ENCODE measurements at regions not wholly inside any gene's neighbourhood (a gene's known extent, or its start where the extent isn't known, plus 50 kb on each side); places are given as distances from the start of the nearest gene placed in this dataset.
A peak's percentile ranks its signal among the peaks of the same experiment; 100 is the strongest.

GRCh38 chr10:25713894-25714240 is 220.2 kb upstream of the MYO3A start:
- in situ Hi-C loops (cut with MboI; ENCODE audit: low sequenced_read_pairs in 4 of 4) = loop anchor here in 1 of 4 donors (25.0 kb wide), 1 partner anchor 602 kb away; no protein-coding TSS in a partner anchor
- ATAC-seq (no peak), DNase-seq (no peak)
- no peak overlapping the region for H3K27ac ChIP-seq
- no peak overlapping the region for H3K4me3 ChIP-seq
- H3K4me1 ChIP-seq = no peaks in the 10 kb centered on the region
- no peaks in the 10 kb centered on the region for H3K27me3 ChIP-seq
- TF ChIP-seq POLR2A (IDR thresholded peaks at IDR 0.05) = no peak
- no peak for TF ChIP-seq CTCF (IDR thresholded peaks at IDR 0.05 in 4 of 5, conservative IDR thresholded peaks at IDR 0.05 in 1 of 5)
- no peaks in the 10 kb centered on the region for H3K36me3 ChIP-seq
- H3K9me3 ChIP-seq = no peaks in the 10 kb centered on the region
- intact Hi-C loops (cut with DNase I; ENCODE audit: low total_unique reads) = loop anchor here (10.0 kb wide), 1 partner anchor 599 kb away; no protein-coding TSS in a partner anchor

- intact Hi-C loops (cut with DNase I; ENCODE audit: low total_unique reads) (no loop called here), in situ Hi-C loops (cut with MboI; ENCODE audit: low sequenced_read_pairs in 4 of 4) (loop anchor here in 1 of 4 donors (25.0 kb wide), 1 partner anchor 612 kb away; no protein-coding TSS in a partner anchor)
- no peaks in the 10 kb centered on the region for H3K27me3 ChIP-seq
Observed at GRCh38 chr10:25724241-25724640, 209.8 kb upstream of the MYO3A start.

GRCh38 chr10:25725917-25726716 is 207.9 kb upstream of the MYO3A start:
- ATAC-seq (no peak), DNase-seq (no peak)
- in situ Hi-C loops (cut with MboI; ENCODE audit: low sequenced_read_pairs in 4 of 4) = no loop called here
- H3K4me1 ChIP-seq = no peaks in the 10 kb centered on the region
- H3K27ac ChIP-seq = no peak overlapping the region
- no peaks in the 10 kb centered on the region for H3K36me3 ChIP-seq
- H3K4me3 ChIP-seq = no peak overlapping the region
- no peaks in the 10 kb centered on the region for H3K27me3 ChIP-seq
- peak in 2 of 5 experiments; percentile 45 to 61 for TF ChIP-seq CTCF (IDR thresholded peaks at IDR 0.05 in 4 of 5, conservative IDR thresholded peaks at IDR 0.05 in 1 of 5)
- TF ChIP-seq POLR2A (IDR thresholded peaks at IDR 0.05) = no peak
- intact Hi-C loops (cut with DNase I; ENCODE audit: low total_unique reads) = no loop called here
- no peaks in the 10 kb centered on the region for H3K9me3 ChIP-seq

More at GRCh38 chr10:25724241-25724640, 209.8 kb upstream of the MYO3A start:
- DNase-seq = no peak
- no peaks in the 10 kb centered on the region for H3K4me1 ChIP-seq
- ATAC-seq = no peak
- TF ChIP-seq CTCF (IDR thresholded peaks at IDR 0.05 in 4 of 5, conservative IDR thresholded peaks at IDR 0.05 in 1 of 5) = no peak
- TF ChIP-seq POLR2A (IDR thresholded peaks at IDR 0.05) = no peak
- H3K9me3 ChIP-seq = no peaks in the 10 kb centered on the region
- H3K36me3 ChIP-seq = no peaks in the 10 kb centered on the region
- H3K27ac ChIP-seq = no peak overlapping the region
- no peak overlapping the region for H3K4me3 ChIP-seq

GRCh38 chr10:25738776-25739175 is 195.3 kb upstream of the MYO3A start:
- in situ Hi-C loops (cut with MboI; ENCODE audit: low sequenced_read_pairs in 4 of 4) (no loop called here), intact Hi-C loops (cut with DNase I; ENCODE audit: low total_unique reads) (no loop called here)
- H3K4me3 ChIP-seq = no peak overlapping the region
- DNase-seq (no peak), ATAC-seq (no peak)
- H3K27me3 ChIP-seq = no peaks in the 10 kb centered on the region
- no peaks in the 10 kb centered on the region for H3K9me3 ChIP-seq
- TF ChIP-seq CTCF (IDR thresholded peaks at IDR 0.05 in 4 of 5, conservative IDR thresholded peaks at IDR 0.05 in 1 of 5) (no peak), POLR2A (IDR thresholded peaks at IDR 0.05) (no peak)
- H3K36me3 ChIP-seq = no peaks in the 10 kb centered on the region
- no peak overlapping the region for H3K27ac ChIP-seq
- no peaks in the 10 kb centered on the region for H3K4me1 ChIP-seq
